ENCODE measurements at regions not wholly inside any gene's neighbourhood (a gene's known extent, or its start where the extent isn't known, plus 50 kb on each side); places are given as distances from the start of the nearest gene placed in this dataset.

GRCh38 chr3:34419801-34420200 is 621.4 kb downstream of the PDCD6IP start:
- no peaks in the 10 kb centered on the region for H3K9me3 ChIP-seq
- 0 to 73% (median 46%) methylated on average over 1 of the region's 1 CpG for WGBS, 4 donors
- TF ChIP-seq POLR2A (IDR thresholded peaks at IDR 0.05) (no peak), CTCF (IDR thresholded peaks at IDR 0.05) (no peak)
- no peak overlapping the region for H3K27ac ChIP-seq
- H3K36me3 ChIP-seq: no peaks in the 10 kb centered on the region
- no peak for ATAC-seq
- H3K27me3 ChIP-seq: no peaks in the 10 kb centered on the region
- DNase-seq: no peak
- intact Hi-C loops (cut with DNase I): no loop called here
- peaks cover 0 to 5% (median 0%) of the 10 kb centered on the region in 12 donors for H3K4me1 ChIP-seq
- no peak overlapping the region for H3K4me3 ChIP-seq

GRCh38 chr3:34421762-34422161 is 623.3 kb downstream of the PDCD6IP start:
- no peaks in the 10 kb centered on the region for H3K27me3 ChIP-seq
- H3K36me3 ChIP-seq: no peaks in the 10 kb centered on the region
- H3K4me1 ChIP-seq: peaks cover 0 to 5% (median 0%) of the 10 kb centered on the region in 12 donors
- H3K4me3 ChIP-seq: no peak overlapping the region
- TF ChIP-seq POLR2A (IDR thresholded peaks at IDR 0.05) (no peak), CTCF (IDR thresholded peaks at IDR 0.05) (no peak)
- DNase-seq (no peak), ATAC-seq (no peak)
- 7 to 12% (median 11%) methylated on average over 2 of the region's 2 CpGs for WGBS, 4 donors
- intact Hi-C loops (cut with DNase I): no loop called here
- no peaks in the 10 kb centered on the region for H3K9me3 ChIP-seq
- H3K27ac ChIP-seq: no peak overlapping the region

- Histone ChIP-seq H3K27ac (no peak overlapping the region), H3K27me3 (no peaks in the 10 kb centered on the region), H3K36me3 (no peaks in the 10 kb centered on the region), H3K4me3 (no peak overlapping the region), H3K4me1 (no peaks in the 10 kb centered on the region), H3K9me3 (peaks cover 0 to 30% (median 15%) of the 10 kb centered on the region in 12 donors)
- ATAC-seq (no peak), DNase-seq (no peak)
- WGBS, 4 donors: 69 to 93% (median 79%) methylated on average over 2 of the region's 2 CpGs
- intact Hi-C loops (cut with DNase I): no loop called here
- TF ChIP-seq POLR2A (IDR thresholded peaks at IDR 0.05): no peak
- no peak for TF ChIP-seq CTCF (IDR thresholded peaks at IDR 0.05)
Measured at GRCh38 chr3:34439796-34440195, 641.4 kb downstream of the PDCD6IP start.

GRCh38 chr3:34444137-34444536 is 645.7 kb downstream of the PDCD6IP start:
- Histone ChIP-seq H3K36me3 (no peaks in the 10 kb centered on the region), H3K4me1 (no peaks in the 10 kb centered on the region), H3K9me3 (peaks cover 0 to 63% (median 15%) of the 10 kb centered on the region in 12 donors), H3K4me3 (no peak overlapping the region), H3K27me3 (no peaks in the 10 kb centered on the region), H3K27ac (no peak overlapping the region)
- ATAC-seq (no peak), DNase-seq (no peak)
- intact Hi-C loops (cut with DNase I): no loop called here
- TF ChIP-seq CTCF (IDR thresholded peaks at IDR 0.05) (no peak), POLR2A (IDR thresholded peaks at IDR 0.05) (no peak)
